ENCODE measurements at regions not wholly inside any gene's neighbourhood (a gene's known extent, or its start where the extent isn't known, plus 50 kb on each side); places are given as distances from the start of the nearest gene placed in this dataset.
"Not testable (repeated sequence)": the region's sequence is repeated elsewhere in the genome, so short reads cannot be mapped to it uniquely, and the experiment has no call there.

DNA sequence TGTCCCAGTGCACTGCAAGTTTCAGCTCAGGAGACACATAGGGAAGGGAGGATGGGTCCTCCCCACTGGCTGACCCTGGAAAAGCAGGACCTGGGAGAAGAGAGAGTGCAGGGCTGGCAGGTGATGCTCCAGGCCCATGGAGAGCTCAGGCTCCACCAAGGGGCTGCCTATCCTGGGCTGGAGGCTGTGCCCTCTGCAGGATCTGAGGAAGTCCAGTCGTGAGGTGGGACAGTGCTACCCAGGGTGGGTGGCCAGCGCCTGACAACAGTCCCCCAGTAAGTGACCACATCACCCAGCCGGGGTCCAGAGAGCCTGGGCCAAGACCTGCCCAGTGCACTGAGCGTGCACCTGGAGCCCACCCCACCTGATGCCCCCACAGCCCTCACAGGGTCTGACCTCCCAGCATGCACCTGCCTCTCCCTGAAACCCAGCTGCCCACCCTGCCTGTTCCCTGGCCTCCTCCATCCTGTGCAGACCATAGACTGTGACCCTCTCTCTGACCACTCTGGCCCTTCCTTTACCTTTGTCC lies 626.1 kb upstream of the DEFB115 start:
- not testable (repeated sequence) for TF ChIP-seq CTCF (IDR thresholded peaks at IDR 0.05); POLR2AphosphoS5 (IDR thresholded peaks at IDR 0.05); POLR2A (IDR thresholded peaks at IDR 0.05; ENCODE audit: low read depth); EP300 (IDR thresholded peaks at IDR 0.05)
